ENCODE measurements at regions not wholly inside any gene's neighbourhood (a gene's known extent, or its start where the extent isn't known, plus 50 kb on each side); places are given as distances from the start of the nearest gene placed in this dataset.
A peak's percentile ranks its signal among the peaks of the same experiment; 100 is the strongest.

DNA sequence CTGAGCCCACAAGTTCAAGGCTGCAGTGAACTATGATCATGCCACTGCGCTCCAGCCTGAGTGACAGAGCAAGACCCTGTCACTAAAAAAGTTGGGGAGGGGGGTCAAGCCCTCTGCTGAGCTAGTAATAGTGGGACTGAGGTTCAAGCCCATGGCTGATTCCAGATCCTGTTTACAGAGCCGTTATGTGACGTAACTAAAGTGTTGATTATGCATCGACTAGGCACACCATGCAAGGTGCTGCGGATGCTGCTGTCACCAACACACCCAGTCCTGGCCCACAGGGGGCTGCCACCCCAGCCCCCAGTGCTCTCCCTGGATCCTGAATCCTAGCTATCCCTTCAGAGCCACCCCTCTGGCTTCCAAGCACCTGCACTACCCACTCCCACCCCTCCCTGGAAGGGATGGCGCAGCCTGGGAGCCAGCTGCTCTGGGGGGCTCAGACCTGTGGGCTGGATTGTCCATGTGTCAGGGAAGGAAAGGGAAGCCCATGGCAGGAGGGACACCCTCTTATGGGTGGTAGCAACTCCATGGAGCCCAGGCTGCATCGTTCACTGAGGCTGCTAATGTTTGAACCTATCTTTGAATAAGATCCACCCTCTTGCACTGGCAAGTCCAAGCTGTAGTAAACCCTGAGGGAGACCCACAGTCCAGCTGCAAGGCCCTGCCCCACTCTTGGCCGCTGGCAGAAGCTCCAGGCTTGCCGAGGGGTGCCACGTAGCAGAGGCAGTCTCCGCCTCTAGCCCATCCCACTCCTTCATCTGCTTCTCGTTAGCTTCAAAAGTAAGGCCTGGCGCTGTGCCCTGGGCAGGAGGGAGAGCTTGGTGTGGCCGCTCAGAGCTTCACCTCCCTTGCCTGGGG lies 95.0 kb downstream of the SNX5 start (continued):
- TF ChIP-seq, protein P1, sequence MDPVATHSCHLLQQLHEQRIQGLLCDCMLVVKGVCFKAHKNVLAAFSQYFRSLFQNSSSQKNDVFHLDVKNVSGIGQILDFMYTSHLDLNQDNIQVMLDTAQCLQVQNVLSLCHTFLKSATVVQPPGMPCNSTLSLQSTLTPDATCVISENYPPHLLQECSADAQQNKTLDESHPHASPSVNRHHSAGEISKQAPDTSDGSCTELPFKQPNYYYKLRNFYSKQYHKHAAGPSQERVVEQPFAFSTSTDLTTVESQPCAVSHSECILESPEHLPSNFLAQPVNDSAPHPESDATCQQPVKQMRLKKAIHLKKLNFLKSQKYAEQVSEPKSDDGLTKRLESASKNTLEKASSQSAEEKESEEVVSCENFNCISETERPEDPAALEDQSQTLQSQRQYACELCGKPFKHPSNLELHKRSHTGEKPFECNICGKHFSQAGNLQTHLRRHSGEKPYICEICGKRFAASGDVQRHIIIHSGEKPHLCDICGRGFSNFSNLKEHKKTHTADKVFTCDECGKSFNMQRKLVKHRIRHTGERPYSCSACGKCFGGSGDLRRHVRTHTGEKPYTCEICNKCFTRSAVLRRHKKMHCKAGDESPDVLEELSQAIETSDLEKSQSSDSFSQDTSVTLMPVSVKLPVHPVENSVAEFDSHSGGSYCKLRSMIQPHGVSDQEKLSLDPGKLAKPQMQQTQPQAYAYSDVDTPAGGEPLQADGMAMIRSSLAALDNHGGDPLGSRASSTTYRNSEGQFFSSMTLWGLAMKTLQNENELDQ (CRISPR knock-in tag; IDR thresholded peaks at IDR 0.05; ENCODE audit: borderline replicate concordance), result no peak
- TF ChIP-seq, protein P2, sequence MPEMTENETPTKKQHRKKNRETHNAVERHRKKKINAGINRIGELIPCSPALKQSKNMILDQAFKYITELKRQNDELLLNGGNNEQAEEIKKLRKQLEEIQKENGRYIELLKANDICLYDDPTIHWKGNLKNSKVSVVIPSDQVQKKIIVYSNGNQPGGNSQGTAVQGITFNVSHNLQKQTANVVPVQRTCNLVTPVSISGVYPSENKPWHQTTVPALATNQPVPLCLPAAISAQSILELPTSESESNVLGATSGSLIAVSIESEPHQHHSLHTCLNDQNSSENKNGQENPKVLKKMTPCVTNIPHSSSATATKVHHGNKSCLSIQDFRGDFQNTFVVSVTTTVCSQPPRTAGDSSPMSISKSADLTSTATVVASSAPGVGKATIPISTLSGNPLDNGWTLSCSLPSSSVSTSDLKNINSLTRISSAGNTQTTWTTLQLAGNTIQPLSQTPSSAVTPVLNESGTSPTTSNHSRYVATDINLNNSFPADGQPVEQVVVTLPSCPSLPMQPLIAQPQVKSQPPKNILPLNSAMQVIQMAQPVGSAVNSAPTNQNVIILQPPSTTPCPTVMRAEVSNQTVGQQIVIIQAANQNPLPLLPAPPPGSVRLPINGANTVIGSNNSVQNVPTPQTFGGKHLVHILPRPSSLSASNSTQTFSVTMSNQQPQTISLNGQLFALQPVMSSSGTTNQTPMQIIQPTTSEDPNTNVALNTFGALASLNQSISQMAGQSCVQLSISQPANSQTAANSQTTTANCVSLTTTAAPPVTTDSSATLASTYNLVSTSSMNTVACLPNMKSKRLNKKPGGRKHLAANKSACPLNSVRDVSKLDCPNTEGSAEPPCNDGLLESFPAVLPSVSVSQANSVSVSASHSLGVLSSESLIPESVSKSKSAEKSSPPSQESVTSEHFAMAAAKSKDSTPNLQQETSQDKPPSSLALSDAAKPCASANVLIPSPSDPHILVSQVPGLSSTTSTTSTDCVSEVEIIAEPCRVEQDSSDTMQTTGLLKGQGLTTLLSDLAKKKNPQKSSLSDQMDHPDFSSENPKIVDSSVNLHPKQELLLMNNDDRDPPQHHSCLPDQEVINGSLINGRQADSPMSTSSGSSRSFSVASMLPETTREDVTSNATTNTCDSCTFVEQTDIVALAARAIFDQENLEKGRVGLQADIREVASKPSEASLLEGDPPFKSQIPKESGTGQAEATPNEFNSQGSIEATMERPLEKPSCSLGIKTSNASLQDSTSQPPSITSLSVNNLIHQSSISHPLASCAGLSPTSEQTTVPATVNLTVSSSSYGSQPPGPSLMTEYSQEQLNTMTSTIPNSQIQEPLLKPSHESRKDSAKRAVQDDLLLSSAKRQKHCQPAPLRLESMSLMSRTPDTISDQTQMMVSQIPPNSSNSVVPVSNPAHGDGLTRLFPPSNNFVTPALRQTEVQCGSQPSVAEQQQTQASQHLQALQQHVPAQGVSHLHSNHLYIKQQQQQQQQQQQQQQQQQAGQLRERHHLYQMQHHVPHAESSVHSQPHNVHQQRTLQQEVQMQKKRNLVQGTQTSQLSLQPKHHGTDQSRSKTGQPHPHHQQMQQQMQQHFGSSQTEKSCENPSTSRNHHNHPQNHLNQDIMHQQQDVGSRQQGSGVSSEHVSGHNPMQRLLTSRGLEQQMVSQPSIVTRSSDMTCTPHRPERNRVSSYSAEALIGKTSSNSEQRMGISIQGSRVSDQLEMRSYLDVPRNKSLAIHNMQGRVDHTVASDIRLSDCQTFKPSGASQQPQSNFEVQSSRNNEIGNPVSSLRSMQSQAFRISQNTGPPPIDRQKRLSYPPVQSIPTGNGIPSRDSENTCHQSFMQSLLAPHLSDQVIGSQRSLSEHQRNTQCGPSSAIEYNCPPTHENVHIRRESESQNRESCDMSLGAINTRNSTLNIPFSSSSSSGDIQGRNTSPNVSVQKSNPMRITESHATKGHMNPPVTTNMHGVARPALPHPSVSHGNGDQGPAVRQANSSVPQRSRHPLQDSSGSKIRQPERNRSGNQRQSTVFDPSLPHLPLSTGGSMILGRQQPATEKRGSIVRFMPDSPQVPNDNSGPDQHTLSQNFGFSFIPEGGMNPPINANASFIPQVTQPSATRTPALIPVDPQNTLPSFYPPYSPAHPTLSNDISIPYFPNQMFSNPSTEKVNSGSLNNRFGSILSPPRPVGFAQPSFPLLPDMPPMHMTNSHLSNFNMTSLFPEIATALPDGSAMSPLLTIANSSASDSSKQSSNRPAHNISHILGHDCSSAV (CRISPR knock-in tag; IDR thresholded peaks at IDR 0.05; ENCODE audit: borderline replicate concordance), result no peak
- TF ChIP-seq, protein P3, sequence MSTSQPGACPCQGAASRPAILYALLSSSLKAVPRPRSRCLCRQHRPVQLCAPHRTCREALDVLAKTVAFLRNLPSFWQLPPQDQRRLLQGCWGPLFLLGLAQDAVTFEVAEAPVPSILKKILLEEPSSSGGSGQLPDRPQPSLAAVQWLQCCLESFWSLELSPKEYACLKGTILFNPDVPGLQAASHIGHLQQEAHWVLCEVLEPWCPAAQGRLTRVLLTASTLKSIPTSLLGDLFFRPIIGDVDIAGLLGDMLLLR (CRISPR knock-in tag; IDR thresholded peaks at IDR 0.05), result peak; percentile 84; the same call in 1 of the 2 replicates
- peak; percentile 71; the same call in 1 of the 2 replicates for TF ChIP-seq CBFB (CRISPR knock-in tag; IDR thresholded peaks at IDR 0.05)
- peak; percentile 81 for TF ChIP-seq SRSF1 (optimal IDR thresholded peaks at IDR 0.05; ENCODE audit: low read depth, low read length)
- no peak for TF ChIP-seq NFRKB (IDR thresholded peaks at IDR 0.05)
- TF ChIP-seq POLR2A (IDR thresholded peaks at IDR 0.05; ENCODE audit: insufficient read depth in 1 of 2, low read depth in 2 of 2, low read length in 2 of 2), result peak; percentile 73 to 77
- peak; percentile 78 for TF ChIP-seq SKI (IDR thresholded peaks at IDR 0.05; ENCODE audit: partially characterized antibody)
- 0 out of 2 replicates have a peak, but pooled peaks have one; percentile 26 for TF ChIP-seq MYPOP (CRISPR knock-in tag; IDR thresholded peaks at IDR 0.05)
- TF ChIP-seq RAD21 (CRISPR knock-in tag; IDR thresholded peaks at IDR 0.05), result peak; percentile 11
- TF ChIP-seq ZNF747 (CRISPR knock-in tag; IDR thresholded peaks at IDR 0.05; ENCODE audit: borderline replicate concordance), result peak; percentile 43; the same call in 1 of the 2 replicates
- peak; percentile 61 for TF ChIP-seq CEBPG (CRISPR knock-in tag; IDR thresholded peaks at IDR 0.05)
- TF ChIP-seq MTF2 (CRISPR knock-in tag; IDR thresholded peaks at IDR 0.05; ENCODE audit: borderline replicate concordance), result no peak
- TF ChIP-seq SMAD1 (CRISPR knock-in tag; IDR thresholded peaks at IDR 0.05; ENCODE audit: borderline replicate concordance, low read depth), result 0 out of 2 replicates have a peak, but pooled peaks have one; percentile 27
- no peak for TF ChIP-seq ZNF563 (CRISPR knock-in tag; IDR thresholded peaks at IDR 0.05)
- TF ChIP-seq KMT2A (CRISPR knock-in tag; IDR thresholded peaks at IDR 0.05), result peak; percentile 49; the same call in 1 of the 2 replicates
- peak; percentile 65 for TF ChIP-seq MED1 (CRISPR knock-in tag; IDR thresholded peaks at IDR 0.05)

Data from HepG2 (cell line).